ENCODE measurements at regions not wholly inside any gene's neighbourhood (a gene's known extent, or its start where the extent isn't known, plus 50 kb on each side); places are given as distances from the start of the nearest gene placed in this dataset.

- Histone ChIP-seq H3K27ac (no peak overlapping the region), H3K9me2 (replicated peaks; ENCODE audit: insufficient read depth) (no peaks in the 10 kb centered on the region), H4K20me1 (ENCODE audit: insufficient read depth, poor library complexity, severe bottlenecking) (no peaks in the 10 kb centered on the region), H3K36me3 (replicated peaks; ENCODE audit: insufficient read depth, low read depth) (no peaks in the 10 kb centered on the region), H3K27me3 (no peaks in the 10 kb centered on the region), H3K4me3 (no peak overlapping the region), H3K9me3 (ENCODE audit: low read depth) (no peaks in the 10 kb centered on the region), H3K79me2 (no peaks in the 10 kb centered on the region), H3K4me2 (no peak overlapping the region), H3K4me1 (ENCODE audit: insufficient read depth) (peaks cover 7% of the 10 kb centered on the region), H2AFZ (no peak overlapping the region)
- DNase-seq (ENCODE audit: low spot score) = no peak
- TF ChIP-seq CTCF (IDR thresholded peaks at IDR 0.05; ENCODE audit: poor library complexity) (no peak), EZH2 (IDR thresholded peaks at IDR 0.05; ENCODE audit: borderline replicate concordance) (no peak), EZH2phosphoT487 (IDR thresholded peaks at IDR 0.05; ENCODE audit: low read depth, severe bottlenecking, unreplicated experiment) (no peak)
These were observed 98.2 kb downstream of the TNFSF18 start for GRCh38 chr1:172952516-172952915.

GRCh38 chr1:172954476-172955150, 96.1 kb downstream of the TNFSF18 start:
- TF ChIP-seq EZH2phosphoT487 (IDR thresholded peaks at IDR 0.05; ENCODE audit: low read depth, severe bottlenecking, unreplicated experiment) = no peak
- no peak for TF ChIP-seq CTCF (IDR thresholded peaks at IDR 0.05; ENCODE audit: poor library complexity)
- TF ChIP-seq EZH2 (IDR thresholded peaks at IDR 0.05; ENCODE audit: borderline replicate concordance) = no peak
- no peak for DNase-seq (ENCODE audit: low spot score)
- no peak overlapping the region for H3K4me3 ChIP-seq
- H3K27me3 ChIP-seq = no peaks in the 10 kb centered on the region
- H3K4me1 ChIP-seq (ENCODE audit: insufficient read depth) = peaks cover 7% of the 10 kb centered on the region
- H2AFZ ChIP-seq = no peak overlapping the region
- H3K9me2 ChIP-seq (replicated peaks; ENCODE audit: insufficient read depth) = no peaks in the 10 kb centered on the region
- no peaks in the 10 kb centered on the region for H3K36me3 ChIP-seq (replicated peaks; ENCODE audit: insufficient read depth, low read depth)
- H3K9me3 ChIP-seq (ENCODE audit: low read depth) = no peaks in the 10 kb centered on the region
- no peak overlapping the region for H3K27ac ChIP-seq
- H3K79me2 ChIP-seq = no peaks in the 10 kb centered on the region
- H3K4me2 ChIP-seq = no peak overlapping the region
- no peaks in the 10 kb centered on the region for H4K20me1 ChIP-seq (ENCODE audit: insufficient read depth, poor library complexity, severe bottlenecking)
- WGBS (ENCODE audit: low lambda C conversion rate, missing lambda C conversion rate) = 97% methylated on average over 6 of the region's 6 CpGs

- no peak overlapping the region for H2AFZ ChIP-seq
- H3K9me3 ChIP-seq (ENCODE audit: low read depth) = no peaks in the 10 kb centered on the region
- H3K36me3 ChIP-seq (replicated peaks; ENCODE audit: insufficient read depth, low read depth) = no peaks in the 10 kb centered on the region
- H3K4me3 ChIP-seq = no peak overlapping the region
- H3K9me2 ChIP-seq (replicated peaks; ENCODE audit: insufficient read depth) = no peaks in the 10 kb centered on the region
- DNase-seq (ENCODE audit: low spot score) = no peak
- no peak overlapping the region for H3K27ac ChIP-seq
- H3K79me2 ChIP-seq = no peaks in the 10 kb centered on the region
- no peaks in the 10 kb centered on the region for H4K20me1 ChIP-seq (ENCODE audit: insufficient read depth, poor library complexity, severe bottlenecking)
- H3K4me1 ChIP-seq (ENCODE audit: insufficient read depth) = peaks cover 7% of the 10 kb centered on the region
- no peak overlapping the region for H3K4me2 ChIP-seq
- TF ChIP-seq EZH2phosphoT487 (IDR thresholded peaks at IDR 0.05; ENCODE audit: low read depth, severe bottlenecking, unreplicated experiment) (no peak), EZH2 (IDR thresholded peaks at IDR 0.05; ENCODE audit: borderline replicate concordance) (no peak), CTCF (IDR thresholded peaks at IDR 0.05; ENCODE audit: poor library complexity) (no peak)
- WGBS (ENCODE audit: low lambda C conversion rate, missing lambda C conversion rate) = 86% methylated on average over 5 of the region's 5 CpGs
- no peaks in the 10 kb centered on the region for H3K27me3 ChIP-seq
These were observed 95.5 kb downstream of the TNFSF18 start for GRCh38 chr1:172955161-172955815.
